Stimulated activated CD8-positive, alpha-beta memory T cell treated with anti-CD3 and anti-CD28 coated beads, Interleukin-4, amount 100 ng/mL, for 24 hours (primary cell): ENCODE measurements at regions not wholly inside any gene's neighbourhood (a gene's known extent, or its start where the extent isn't known, plus 50 kb on each side); places are given as distances from the start of the nearest gene placed in this dataset.
"Not testable (repeated sequence)": the region's sequence is repeated elsewhere in the genome, so short reads cannot be mapped to it uniquely, and the experiment has no call there.

Experiments
- DNase-seq: peaks from one replicate; pipeline ENCODE4 v3.0.0-alpha.2; 2020; ENCODE audit warnings: low read depth

GRCh38 chr5:156200938-156201787 lies 125.8 kb upstream of the SGCD start:
- no peak for DNase-seq

GRCh38 chr5:156201788-156202403 lies 125.1 kb upstream of the SGCD start:
- no peak for DNase-seq

- DNase-seq: no peak
Observed at GRCh38 chr5:156208271-156208670, 118.7 kb upstream of the SGCD start.

- no peak for DNase-seq
Observed at GRCh38 chr5:156218367-156219158, 108.4 kb upstream of the SGCD start.

DNA sequence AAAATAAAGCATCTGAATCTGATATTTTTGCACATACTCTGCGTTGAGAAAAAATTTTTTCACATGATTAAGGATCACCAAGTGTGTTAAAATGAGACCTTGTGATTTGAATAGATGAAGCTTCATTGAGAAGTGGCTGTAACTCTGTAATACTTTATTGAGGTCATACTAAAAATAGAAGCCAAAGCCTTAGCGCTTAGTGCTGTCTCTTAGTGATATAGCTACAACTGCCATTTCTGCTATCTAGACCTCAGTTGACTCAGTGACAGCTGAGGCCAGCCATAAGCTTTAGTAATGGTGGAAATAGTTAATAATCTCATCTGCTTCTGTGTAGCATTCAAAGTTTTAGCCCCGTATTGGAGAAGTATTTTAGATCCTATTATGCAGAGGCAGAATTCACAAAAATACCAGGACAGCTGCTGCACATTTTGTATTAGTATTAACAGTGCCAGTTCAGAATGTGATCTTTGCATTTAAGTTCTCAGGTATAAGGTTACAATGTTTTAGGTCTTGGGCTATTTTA lies 107.4 kb upstream of the SGCD start:
- DNase-seq: no peak

GRCh38 chr5:156221816-156222215 lies 105.1 kb upstream of the SGCD start:
- DNase-seq: no peak

GRCh38 chr5:156223547-156223946 lies 103.4 kb upstream of the SGCD start:
- no peak for DNase-seq

- not testable (repeated sequence) for DNase-seq
Observed at GRCh38 chr5:156226485-156226884, 100.5 kb upstream of the SGCD start.

- no peak for DNase-seq
Observed at GRCh38 chr5:156230887-156231286, 96.1 kb upstream of the SGCD start.

DNA sequence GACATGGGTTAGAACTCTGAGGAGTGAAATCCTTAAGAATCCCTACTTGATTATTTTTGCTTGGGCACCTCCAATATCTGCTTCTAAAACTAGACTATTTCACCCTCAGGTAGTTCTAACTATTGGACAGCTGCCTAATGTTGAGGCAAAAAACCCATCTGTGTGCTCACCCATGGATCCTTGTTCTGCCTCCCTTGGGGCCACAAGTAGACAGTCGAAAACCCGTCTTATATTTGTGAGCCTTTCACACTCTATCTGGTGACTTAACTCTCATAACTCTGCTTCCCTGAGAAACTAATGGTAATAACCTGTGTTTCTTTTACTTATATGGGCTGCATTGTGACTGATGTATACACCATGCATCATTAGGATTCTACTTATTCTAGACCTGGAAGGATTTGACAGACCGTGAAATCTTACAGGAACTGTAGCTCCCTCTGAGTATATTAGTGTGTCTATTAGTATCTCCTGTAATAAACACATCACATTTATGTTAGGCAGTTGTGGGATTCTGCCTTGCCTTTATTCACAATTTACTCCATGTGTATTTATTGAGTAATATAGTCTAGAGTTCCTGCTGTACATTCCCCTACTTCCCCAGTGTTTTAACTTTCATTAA lies 94.6 kb upstream of the SGCD start:
- no peak for DNase-seq

- DNase-seq: no peak
Observed at GRCh38 chr5:156237361-156237760, 89.6 kb upstream of the SGCD start.

- DNase-seq: no peak
Observed at GRCh38 chr5:156239800-156240199, 87.2 kb upstream of the SGCD start.

GRCh38 chr5:156240414-156240813 lies 86.5 kb upstream of the SGCD start:
- DNase-seq: no peak

- DNase-seq: no peak
Observed at GRCh38 chr5:156241266-156241665, 85.7 kb upstream of the SGCD start.

- no peak for DNase-seq
Observed at GRCh38 chr5:156245895-156246294, 81.1 kb upstream of the SGCD start.

- no peak for DNase-seq
Observed at GRCh38 chr5:156251076-156251475, 75.9 kb upstream of the SGCD start.

GRCh38 chr5:156253130-156253529 lies 73.8 kb upstream of the SGCD start:
- no peak for DNase-seq

- DNase-seq: no peak
Observed at GRCh38 chr5:156254196-156254595, 72.8 kb upstream of the SGCD start.

DNA sequence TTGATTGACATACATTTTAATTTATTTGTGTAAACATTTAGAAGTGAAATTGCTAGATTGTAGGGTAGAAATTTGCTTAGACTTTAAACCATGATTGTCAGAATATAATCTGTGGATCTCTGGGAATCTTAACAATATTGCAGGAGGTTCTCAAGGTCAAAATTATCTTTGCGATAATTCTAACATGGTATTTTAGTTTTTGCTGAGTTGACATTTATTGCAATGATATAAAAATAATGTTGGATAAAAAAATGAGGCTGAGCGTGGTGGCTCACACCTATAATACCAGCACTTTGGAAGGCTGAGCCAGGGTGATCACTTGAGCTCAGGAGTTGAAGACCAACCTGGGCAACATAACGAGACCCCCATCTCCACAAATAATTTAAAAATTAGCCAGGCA lies 70.3 kb upstream of the SGCD start:
- DNase-seq: no peak

GRCh38 chr5:156258934-156259333 lies 68.0 kb upstream of the SGCD start:
- no peak for DNase-seq

- no peak for DNase-seq
Observed at GRCh38 chr5:156259618-156260017, 67.3 kb upstream of the SGCD start.

GRCh38 chr5:156261275-156261939 lies 65.6 kb upstream of the SGCD start:
- DNase-seq: no peak
